GM18499 (cell line): ENCODE measurements at regions not wholly inside any gene's neighbourhood (a gene's known extent, or its start where the extent isn't known, plus 50 kb on each side); places are given as distances from the start of the nearest gene placed in this dataset.
"Not testable (repeated sequence)": the region's sequence is repeated elsewhere in the genome, so short reads cannot be mapped to it uniquely, and the experiment has no call there.

Experiments used
- ATAC-seq: cut with Tn5 transposase; IDR thresholded peaks from one replicate; pipeline ENCODE4 v1.9.1; 2021; ENCODE audit warnings: moderate number of reproducible peaks; ENCODE audit not compliant: insufficient read depth, unreplicated experiment

DNA sequence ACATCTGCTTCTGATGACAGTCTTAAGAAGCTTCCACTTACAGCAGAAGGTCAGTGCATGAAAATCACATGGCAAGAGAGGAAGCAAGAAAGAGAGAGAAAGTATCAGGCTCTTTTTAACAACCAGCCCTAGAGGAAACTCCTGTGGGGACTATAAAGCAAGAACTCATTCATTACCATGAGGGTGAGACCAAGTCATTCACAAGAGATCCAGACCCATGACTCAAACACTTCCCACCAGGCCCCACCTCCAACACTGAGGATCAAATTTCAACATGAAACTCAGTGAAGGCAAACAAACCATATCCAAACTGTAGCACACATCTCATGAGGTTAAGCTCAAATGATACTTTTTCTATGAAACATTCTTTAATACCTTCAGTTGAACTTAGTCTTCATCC lies 643.2 kb upstream of the SYNCRIP start:
- no peak for ATAC-seq

GRCh38 chr6:86284809-86285480 lies 642.3 kb upstream of the SYNCRIP start:
- not testable (repeated sequence) for ATAC-seq

GRCh38 chr6:86283596-86283995 lies 640.9 kb upstream of the SYNCRIP start:
- not testable (repeated sequence) for ATAC-seq

GRCh38 chr6:86276056-86276455 lies 633.4 kb upstream of the SYNCRIP start:
- no peak for ATAC-seq

GRCh38 chr6:86273936-86274335 lies 631.2 kb upstream of the SYNCRIP start:
- ATAC-seq, result no peak

DNA sequence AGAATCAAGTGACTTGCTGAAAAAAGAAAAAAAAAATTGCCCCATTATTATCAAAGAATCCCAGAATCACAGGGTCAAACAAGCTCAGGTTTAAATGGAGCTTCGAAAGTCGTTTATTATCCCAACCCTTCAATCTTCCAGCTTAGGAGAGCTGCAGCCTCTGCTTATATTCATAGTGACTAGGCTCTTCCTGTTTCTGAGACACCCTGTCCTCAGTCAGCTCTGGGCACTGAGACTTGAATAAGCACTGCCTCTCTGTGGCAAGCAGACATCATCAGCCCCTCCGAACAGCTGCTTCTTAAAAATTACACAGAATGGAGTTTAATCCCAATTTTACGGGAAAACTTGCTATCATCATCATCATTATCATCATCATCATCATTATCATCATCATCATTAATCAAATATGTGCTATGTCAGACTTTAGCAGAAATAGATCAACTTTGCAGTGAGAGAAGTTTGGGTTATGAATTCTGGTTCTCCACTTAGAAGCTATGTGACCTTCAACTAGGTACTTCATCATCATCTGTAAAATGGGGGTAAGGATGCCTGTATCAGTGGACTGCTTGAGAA lies 614.0 kb upstream of the SYNCRIP start:
- ATAC-seq, result no peak

GRCh38 chr6:86255973-86256372 lies 613.3 kb upstream of the SYNCRIP start:
- no peak for ATAC-seq

- no peak for ATAC-seq
Observed at GRCh38 chr6:86251106-86251505, 608.4 kb upstream of the SYNCRIP start.

DNA sequence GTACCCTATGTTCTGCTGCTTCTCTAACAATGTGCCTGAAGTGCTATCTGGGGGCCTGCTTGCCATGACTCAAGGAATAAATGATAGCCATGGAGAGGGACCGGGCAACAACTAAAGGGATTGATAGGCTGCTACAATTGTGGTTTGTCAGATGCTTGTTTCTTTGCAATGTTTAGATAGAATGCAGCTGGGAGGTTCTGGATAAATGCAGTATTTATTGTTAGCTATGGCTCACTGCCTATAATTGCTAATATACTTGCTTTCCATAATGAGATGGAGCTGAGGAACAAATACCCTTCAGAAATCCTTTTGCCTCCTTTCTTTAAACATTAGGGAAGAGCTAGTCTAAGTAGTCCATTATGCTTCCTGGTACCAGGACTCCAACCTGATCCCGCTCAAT lies 575.2 kb upstream of the SYNCRIP start:
- ATAC-seq, result no peak

GRCh38 chr6:86215323-86215722 lies 572.6 kb upstream of the SYNCRIP start:
- ATAC-seq, result no peak

DNA sequence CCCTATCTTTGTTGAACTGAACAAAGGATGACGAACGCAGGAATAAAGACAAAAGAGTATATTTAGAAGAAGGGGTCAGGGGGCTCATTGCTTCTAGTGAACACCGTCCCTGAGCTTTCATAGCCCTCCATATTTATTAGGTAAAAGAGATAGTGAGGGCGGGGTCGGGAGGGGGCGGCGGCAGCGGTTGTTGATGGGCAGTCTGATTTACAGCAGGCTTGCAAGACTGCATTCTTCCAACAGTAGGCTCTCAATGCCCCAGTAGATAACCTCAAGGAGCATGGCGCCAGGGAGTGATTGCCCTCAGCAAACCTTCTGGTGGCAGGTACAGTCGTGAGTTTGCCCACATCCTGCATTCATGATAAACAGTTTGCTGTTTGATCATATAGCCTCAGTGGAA lies 563.3 kb upstream of the SYNCRIP start:
- no peak for ATAC-seq

DNA sequence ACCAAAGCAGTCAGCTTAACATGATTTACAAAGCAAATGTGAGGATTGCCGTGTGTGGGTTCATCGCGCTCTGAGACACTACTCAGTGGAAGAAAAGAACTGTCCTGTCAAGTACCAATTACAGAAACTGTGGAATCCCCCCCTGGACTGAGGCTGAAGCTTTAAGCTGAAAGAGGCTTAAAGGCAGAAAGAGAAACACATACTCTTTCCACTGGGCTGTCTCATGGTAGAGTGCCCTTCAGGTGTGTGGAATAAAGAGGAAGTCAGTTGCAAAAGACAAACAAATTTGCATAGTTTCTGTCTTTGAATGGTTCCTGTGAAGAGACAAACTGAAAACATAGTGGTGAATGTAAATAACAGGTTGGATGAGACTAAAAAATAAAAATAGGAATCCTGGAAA lies 560.4 kb upstream of the SYNCRIP start:
- peak; percentile 56 for ATAC-seq

GRCh38 chr6:86193821-86194220 lies 551.1 kb upstream of the SYNCRIP start:
- ATAC-seq, result no peak

DNA sequence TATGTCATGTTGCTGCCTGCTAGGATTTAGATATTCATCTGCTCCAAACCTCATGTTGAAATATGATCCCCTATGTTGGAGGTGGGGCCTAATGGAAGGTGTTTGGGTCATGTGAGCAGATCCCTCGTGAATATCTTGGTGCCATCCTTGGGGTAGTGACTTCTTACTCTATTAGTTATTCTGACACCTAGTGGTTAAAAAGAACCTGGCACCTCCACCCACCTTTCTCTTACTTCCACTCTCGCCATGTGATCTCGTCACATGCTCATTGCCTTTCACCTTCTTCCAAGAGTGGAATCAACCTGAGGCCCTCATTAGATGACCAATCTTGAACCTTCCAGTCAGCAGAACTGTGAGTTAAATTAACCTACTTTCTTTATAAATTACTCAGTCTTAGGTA lies 549.4 kb upstream of the SYNCRIP start:
- peak; percentile 82 for ATAC-seq

DNA sequence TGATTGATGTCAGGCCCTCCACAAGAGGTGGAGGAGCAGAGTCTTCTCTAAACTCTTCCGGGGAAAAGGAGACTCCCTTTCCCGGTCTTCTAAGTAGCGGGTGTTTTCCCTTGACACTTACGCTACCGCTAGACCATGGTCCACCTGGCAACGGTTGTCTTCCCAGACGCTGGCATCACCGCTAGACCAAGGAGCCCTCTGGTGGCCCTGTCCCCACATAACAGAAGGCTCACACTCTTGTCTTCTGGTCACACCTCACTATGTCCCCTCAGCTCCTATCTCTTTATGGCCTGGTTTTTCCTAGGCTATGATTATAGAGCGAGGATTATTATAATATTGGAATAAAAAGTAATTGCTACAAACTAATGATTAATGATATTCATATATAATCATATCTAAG lies 532.5 kb upstream of the SYNCRIP start:
- not testable (repeated sequence) for ATAC-seq

DNA sequence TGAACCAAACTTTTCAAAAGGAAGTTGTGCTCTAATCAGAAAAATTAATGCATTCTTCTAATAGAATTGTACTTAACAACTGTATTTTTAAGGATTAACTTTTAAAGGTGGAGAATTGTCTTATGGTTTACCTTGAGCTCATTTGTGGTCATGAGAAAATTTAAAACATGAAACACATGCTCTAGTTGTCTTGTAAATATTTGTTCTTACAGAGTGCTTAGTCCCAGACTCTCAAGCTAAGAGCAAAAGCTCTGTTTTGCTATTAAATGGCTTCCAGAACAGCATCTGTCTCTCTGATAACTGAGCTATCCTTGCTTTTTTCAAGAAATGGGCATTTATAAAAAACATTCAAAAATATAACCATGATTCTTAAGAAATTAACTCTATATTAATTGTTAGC lies 512.2 kb upstream of the SYNCRIP start:
- no peak for ATAC-seq

DNA sequence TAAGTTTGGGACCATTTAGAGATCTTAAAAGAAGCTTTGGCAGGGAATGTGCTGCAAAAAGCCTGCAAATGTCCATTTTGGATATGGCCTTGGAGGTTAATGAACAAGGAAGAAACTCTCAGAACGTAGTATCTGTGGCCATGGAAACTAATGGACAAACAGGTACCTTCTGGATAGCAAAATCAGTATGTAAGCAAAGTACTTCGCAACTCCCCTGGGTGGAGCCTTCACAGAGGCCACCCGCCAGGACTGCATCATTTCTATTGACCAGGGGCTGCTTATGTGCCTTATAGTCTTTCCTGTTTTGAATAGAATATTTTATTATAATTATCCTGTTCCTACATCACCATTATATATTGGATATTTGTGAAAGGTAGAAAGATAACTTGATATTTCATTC lies 510.8 kb upstream of the SYNCRIP start:
- ATAC-seq, result no peak

DNA sequence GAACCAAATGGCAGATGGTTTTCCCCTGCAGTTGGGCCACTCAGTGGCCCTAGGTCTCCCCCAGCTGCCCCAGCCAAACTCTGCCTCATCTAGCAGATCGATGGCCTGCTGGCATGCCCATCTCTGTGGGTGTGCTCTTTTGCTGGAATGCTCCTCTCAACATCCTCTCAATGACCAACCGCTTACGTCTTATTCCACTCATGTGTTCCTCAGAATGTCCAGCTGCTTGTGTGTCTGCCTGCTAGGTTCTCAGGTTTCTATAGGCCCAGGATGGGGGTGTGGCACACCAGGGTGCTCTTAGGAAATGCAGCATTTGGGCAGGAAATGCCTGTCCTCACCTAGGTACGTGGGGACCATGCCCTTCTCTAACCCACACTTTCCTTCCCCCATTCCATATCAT lies 509.9 kb upstream of the SYNCRIP start:
- ATAC-seq, result no peak

DNA sequence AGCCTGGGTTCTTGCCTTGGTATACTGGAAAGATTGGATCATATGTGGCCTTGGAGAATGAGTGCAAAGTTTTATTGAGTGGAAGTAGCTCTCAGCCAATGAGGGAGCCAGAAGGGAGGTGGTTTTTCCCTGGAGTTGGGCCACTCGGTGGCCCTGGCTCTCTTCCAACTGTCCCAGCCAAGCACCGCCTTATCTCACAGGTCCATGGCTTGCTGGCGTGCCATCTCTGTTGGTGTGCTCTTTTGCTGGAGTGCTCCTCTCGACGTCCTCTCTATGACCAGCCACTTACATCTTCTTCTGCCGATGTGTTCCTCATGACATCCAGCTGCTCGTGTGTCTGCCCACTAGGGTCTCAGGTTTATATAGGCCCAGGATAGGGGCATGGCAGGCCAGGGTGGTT lies 505.9 kb upstream of the SYNCRIP start:
- ATAC-seq, result no peak

DNA sequence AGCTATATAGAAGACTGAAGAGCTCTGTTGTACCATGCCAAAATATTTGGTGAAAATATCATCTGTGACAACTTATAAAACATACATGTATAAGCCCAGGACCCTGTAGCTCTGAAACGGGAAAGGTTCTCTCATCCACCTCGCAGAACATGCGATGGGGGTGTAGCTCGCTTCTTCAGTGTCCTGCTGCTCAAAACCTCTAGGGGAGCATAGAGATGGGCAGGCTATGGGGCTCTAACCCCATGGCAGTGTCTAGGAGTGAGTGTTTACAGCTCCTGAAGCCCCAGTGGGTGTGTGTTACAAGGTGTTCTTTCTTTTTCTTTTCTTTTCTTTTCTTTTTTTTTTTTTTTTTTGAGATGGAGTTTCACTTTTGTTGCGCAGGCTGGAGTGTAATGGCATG lies 505.2 kb upstream of the SYNCRIP start:
- no peak for ATAC-seq

DNA sequence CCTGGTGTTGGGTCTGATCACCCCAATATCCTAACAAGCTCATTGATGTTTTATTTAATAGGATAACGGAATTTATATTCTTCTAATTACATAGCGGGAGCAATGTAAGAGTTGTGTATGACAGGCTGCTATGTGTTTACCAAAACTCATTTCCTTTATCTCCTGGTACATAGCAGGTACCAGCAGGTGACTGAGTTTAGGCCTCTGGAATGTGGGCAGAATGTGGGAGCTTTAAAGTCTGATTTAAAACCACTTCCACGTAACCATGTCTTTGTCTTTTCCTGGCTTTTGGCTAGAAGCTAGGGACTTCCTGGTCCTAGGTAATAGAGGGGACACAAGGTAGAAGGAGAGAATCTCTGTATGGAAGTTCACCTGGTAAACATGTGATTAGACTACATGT lies 504.6 kb upstream of the SYNCRIP start:
- no peak for ATAC-seq

GRCh38 chr6:86146751-86147150 lies 504.1 kb upstream of the SYNCRIP start:
- not testable (repeated sequence) for ATAC-seq
